GM18909 (cell line): ENCODE measurements at regions not wholly inside any gene's neighbourhood (a gene's known extent, or its start where the extent isn't known, plus 50 kb on each side); places are given as distances from the start of the nearest gene placed in this dataset.

Experiments used
- ATAC-seq: cut with Tn5 transposase; IDR thresholded peaks from one replicate; pipeline ENCODE4 v1.9.1; 2021; ENCODE audit warnings: mild to moderate bottlenecking; ENCODE audit not compliant: unreplicated experiment, poor library complexity

- no peak for ATAC-seq
These were observed 112.8 kb downstream of the DSC3 start for GRCh38 chr18:30929718-30930117.

GRCh38 chr18:30929065-30929464 lies 113.5 kb downstream of the DSC3 start:
- ATAC-seq, result no peak

GRCh38 chr18:30927517-30928075 lies 114.9 kb downstream of the DSC3 start:
- no peak for ATAC-seq

- no peak for ATAC-seq
These were observed 115.5 kb downstream of the DSC3 start for GRCh38 chr18:30927042-30927441.

- no peak for ATAC-seq
These were observed 116.7 kb downstream of the DSC3 start for GRCh38 chr18:30925795-30926194.

GRCh38 chr18:30920757-30921156 lies 121.8 kb downstream of the DSC3 start:
- ATAC-seq, result no peak

GRCh38 chr18:30920351-30920750 lies 122.2 kb downstream of the DSC3 start:
- no peak for ATAC-seq

- no peak for ATAC-seq
These were observed 124.9 kb downstream of the DSC3 start for GRCh38 chr18:30917651-30918050.

GRCh38 chr18:30915336-30915988 lies 127.1 kb downstream of the DSC3 start:
- ATAC-seq, result no peak

- no peak for ATAC-seq
These were observed 134.2 kb downstream of the DSC3 start for GRCh38 chr18:30908381-30908780.

- no peak for ATAC-seq
These were observed 139.0 kb downstream of the DSC3 start for GRCh38 chr18:30903566-30903965.

- no peak for ATAC-seq
These were observed 152.8 kb downstream of the DSC3 start for GRCh38 chr18:30889519-30890301.

- ATAC-seq, result no peak
These were observed 154.2 kb downstream of the DSC3 start for GRCh38 chr18:30888344-30888743.

- no peak for ATAC-seq
These were observed 155.5 kb downstream of the DSC3 start for GRCh38 chr18:30886998-30887397.

GRCh38 chr18:30870466-30870865 lies 172.1 kb downstream of the DSC3 start:
- no peak for ATAC-seq

GRCh38 chr18:30862900-30863299 lies 179.6 kb downstream of the DSC3 start:
- ATAC-seq, result no peak

- ATAC-seq, result no peak
These were observed 181.8 kb downstream of the DSC3 start for GRCh38 chr18:30860741-30861140.

GRCh38 chr18:30859036-30859435 lies 183.5 kb downstream of the DSC3 start:
- ATAC-seq, result no peak

GRCh38 chr18:30858560-30858959 lies 184.0 kb downstream of the DSC3 start:
- no peak for ATAC-seq

- no peak for ATAC-seq
These were observed 186.8 kb downstream of the DSC3 start for GRCh38 chr18:30855762-30856161.

GRCh38 chr18:30852980-30853379 lies 189.6 kb downstream of the DSC3 start:
- no peak for ATAC-seq

- ATAC-seq, result no peak
These were observed 190.0 kb downstream of the DSC3 start for GRCh38 chr18:30852541-30852940.
